SK-N-SH (cell line): ENCODE measurements at regions not wholly inside any gene's neighbourhood (a gene's known extent, or its start where the extent isn't known, plus 50 kb on each side); places are given as distances from the start of the nearest gene placed in this dataset.

Experiments
- CTCF ChIA-PET: fragments of 300-600, 350-600 bp; formaldehyde crosslinking; extraction: SDS; loops from one replicate; lab custom pipeline; 2021; lab: Yijun Ruan, JAX
- POLR2A ChIA-PET: fragments of 350-600 bp; sonication (Branson Sonifier 250); formaldehyde crosslinking; extraction: SDS; loops from one replicate; lab custom pipeline; 2020; ENCODE audit warnings: antibody characterized with exemption, inconsistent platforms; lab: Yijun Ruan, JAX
- DNase-seq: peaks from one replicate; pipeline ENCODE4 v3.0.0; 2012
- H2AFZ ChIP-seq: fragments of 200-600 bp; sonication (generic); 2 replicates; pipeline ENCODE4 v1.8.1; 2016; ENCODE audit warnings: antibody characterized with exemption, mild to moderate bottlenecking, low read depth
- H3F3A ChIP-seq: fragments of 200-600 bp; sonication (generic); replicated peaks from 2 replicates; pipeline ENCODE3; 2016; ENCODE audit warnings: antibody characterized with exemption, mild to moderate bottlenecking; ENCODE audit not compliant: insufficient read depth
- H3K27ac ChIP-seq, 2 experiments: fragments of 200-500 bp in 1 of 2; fragments of 200-600 bp in 1 of 2; sonication (Bioruptor generic) in 1 of 2; sonication (generic), shearing (Covaris generic) in 1 of 2; 2 replicates each; pipeline versions ENCODE4 v1.5.1 to v1.6.1; 2014 to 2016; ENCODE audit warnings: low read depth in 2 of 2, inconsistent platforms in 1 of 2, low read length in 1 of 2, mild to moderate bottlenecking in 1 of 2, mixed read lengths in 1 of 2
- H3K27me3 ChIP-seq: fragments of 200-600 bp; sonication (generic), shearing (Covaris generic); 2 replicates; pipeline ENCODE4 v1.6.1; 2016; ENCODE audit warnings: mixed run types; ENCODE audit not compliant: insufficient read depth
- H3K36me3 ChIP-seq, 2 experiments: fragments of 200-500 bp in 1 of 2; fragments of 200-600 bp in 1 of 2; sonication (Bioruptor generic) in 1 of 2; sonication (generic) in 1 of 2; replicated peaks in 1 of 2; 2 replicates each; pipeline versions ENCODE3 to v1.5.1; 2014 to 2016; ENCODE audit warnings: low read length in 1 of 2, mild to moderate bottlenecking in 1 of 2; ENCODE audit not compliant: insufficient read depth in 2 of 2, control insufficient read depth in 1 of 2
- H3K4me1 ChIP-seq, 2 experiments: fragments of 200-500 bp in 1 of 2; fragments of 200-600 bp in 1 of 2; sonication (Bioruptor generic) in 1 of 2; sonication (generic), shearing (Covaris generic) in 1 of 2; 2 replicates each; pipeline versions ENCODE4 v1.5.1 to v1.6.1; 2014 to 2016; ENCODE audit warnings: low read depth in 1 of 2, low read length in 1 of 2, mixed run types in 1 of 2; ENCODE audit not compliant: insufficient read depth in 2 of 2, control insufficient read depth in 1 of 2
- H3K4me2 ChIP-seq: fragments of 200-600 bp; sonication (generic), shearing (Covaris generic); 2 replicates; pipeline ENCODE4 v1.6.1; 2017; ENCODE audit warnings: mixed run types
- H3K4me3 ChIP-seq, 2 experiments: fragments of 200-500 bp in 1 of 2; fragments of 200-600 bp in 1 of 2; sonication (Bioruptor generic) in 1 of 2; sonication (generic), shearing (Covaris generic) in 1 of 2; 2 replicates each; pipeline versions ENCODE4 v1.5.1 to v1.8.1; 2014 to 2016; ENCODE audit warnings: low read depth in 2 of 2, inconsistent platforms in 1 of 2, low read length in 1 of 2, mild to moderate bottlenecking in 1 of 2, mixed read lengths in 1 of 2, moderate library complexity in 1 of 2
- H3K79me2 ChIP-seq: fragments of 200-600 bp; sonication (generic); 2 replicates; pipeline ENCODE4 v1.8.1; 2017; ENCODE audit warnings: mild to moderate bottlenecking; ENCODE audit not compliant: insufficient read depth
- H3K9ac ChIP-seq: fragments of 200-600 bp; sonication (generic); 2 replicates; pipeline ENCODE4 v1.6.1; 2017; ENCODE audit warnings: mixed run types
- H3K9me2 ChIP-seq: fragments of 200-600 bp; sonication (generic); 2 replicates; pipeline ENCODE4 v1.6.1; 2017; ENCODE audit warnings: mixed run types
- H3K9me3 ChIP-seq: fragments of 200-600 bp; sonication (generic); 2 replicates; pipeline ENCODE4 v1.6.1; 2017; ENCODE audit warnings: mixed run types, mild to moderate bottlenecking, moderate library complexity
- H4K20me1 ChIP-seq: fragments of 200-600 bp; sonication (generic); 2 replicates; pipeline ENCODE4 v1.6.1; 2017; ENCODE audit warnings: mild to moderate bottlenecking, mixed run types; ENCODE audit not compliant: insufficient read depth
- CTCF ChIP-seq: fragments of 200-600 bp; sonication (generic); IDR thresholded peaks from 2 replicates; pipeline ENCODE4 v1.6.1; 2017; ENCODE audit warnings: antibody characterized with exemption, mild to moderate bottlenecking, moderate library complexity
- EP300 ChIP-seq, 2 experiments: IDR thresholded peaks; 2 replicates each; pipeline versions ENCODE4 v1.4.0 to v1.6.1; 2012; ENCODE audit warnings: borderline replicate concordance in 1 of 2, low read depth in 1 of 2, low read length in 1 of 2
- EZH2phosphoT487 ChIP-seq: fragments of 200-600 bp; sonication (generic); IDR thresholded peaks from 2 replicates; pipeline ENCODE4 v1.6.1; 2017; ENCODE audit warnings: low read depth, mixed run types, mild to moderate bottlenecking, antibody characterized with exemption, moderate library complexity, borderline replicate concordance
- FOSL2 ChIP-seq: IDR thresholded peaks from 2 replicates; pipeline ENCODE4 v1.4.0; 2012; ENCODE audit warnings: low read depth, mild to moderate bottlenecking, moderate library complexity, borderline replicate concordance
- FOXJ3 ChIP-seq: sonication (generic); formaldehyde crosslinking; IDR thresholded peaks from 2 replicates; pipeline ENCODE4 v1.5.1; 2020; ENCODE audit warnings: mild to moderate bottlenecking, missing genetic modification reagents
- MAX ChIP-seq: IDR thresholded peaks from 2 replicates; pipeline ENCODE4 v1.4.0; 2012; ENCODE audit warnings: low read depth
- MEF2A ChIP-seq: IDR thresholded peaks from 2 replicates; pipeline ENCODE4 v1.4.0; 2012; ENCODE audit warnings: low read depth, borderline replicate concordance
- MXI1 ChIP-seq: IDR thresholded peaks from 2 replicates; pipeline ENCODE4 v1.6.1; 2012; ENCODE audit warnings: mild to moderate bottlenecking, low read depth, low read length, improper control_type of control experiment
- NFIC ChIP-seq: IDR thresholded peaks from 2 replicates; pipeline ENCODE4 v1.4.0; 2012; ENCODE audit warnings: borderline replicate concordance
- PBX3 ChIP-seq: IDR thresholded peaks from 2 replicates; pipeline ENCODE4; 2012
- POLR2AphosphoS5 ChIP-seq: IDR thresholded peaks from 2 replicates; pipeline ENCODE4 v1.6.1; 2012; ENCODE audit warnings: low read depth, low read length
- RAD21 ChIP-seq: IDR thresholded peaks from 2 replicates; pipeline ENCODE4 v1.6.1; 2012; ENCODE audit warnings: mild to moderate bottlenecking, low read length
- REST ChIP-seq: IDR thresholded peaks from 2 replicates; pipeline ENCODE4 v1.6.1; 2012; ENCODE audit warnings: mild to moderate bottlenecking, low read depth, low read length, moderate library complexity
- RFX5 ChIP-seq: IDR thresholded peaks from 2 replicates; pipeline ENCODE4 v1.6.1; 2012; ENCODE audit warnings: mild to moderate bottlenecking, improper control_type of control experiment, low read length
- RXRA ChIP-seq: IDR thresholded peaks from 2 replicates; pipeline ENCODE4 v1.4.0; 2012; ENCODE audit warnings: low read depth, mild to moderate bottlenecking, borderline replicate concordance
- TAF1 ChIP-seq: IDR thresholded peaks from 2 replicates; pipeline ENCODE4 v1.6.1; 2012; ENCODE audit warnings: low read depth, mild to moderate bottlenecking, low read length, moderate library complexity, borderline replicate concordance
- TCF12 ChIP-seq: IDR thresholded peaks from 2 replicates; pipeline ENCODE4 v1.4.0; 2012
- USF1 ChIP-seq: IDR thresholded peaks from 2 replicates; pipeline ENCODE4 v1.4.0; 2012; ENCODE audit warnings: low read depth, borderline replicate concordance
- ZBTB33 ChIP-seq: IDR thresholded peaks from 2 replicates; pipeline ENCODE4 v1.4.0; 2012; ENCODE audit warnings: low read depth, borderline replicate concordance
- WGBS: methylation state at CpG from one replicate; pipeline ENCODE4 v1.1.6; 2017; ENCODE audit warnings: low lambda C conversion rate; 5-methylcytosine and 5-hydroxymethylcytosine counted together

GRCh38 chr14:22218728-22219127, 370.3 kb downstream of the DAD1 start:
- no peaks in the 10 kb centered on the region for H3K9me2 ChIP-seq
- CTCF ChIA-PET: interaction anchor here (0.6 to 0.7 kb wide), 2 partner anchors 36 to 292 kb away, joined by 3 to 4 read pairs; no protein-coding TSS in a partner anchor
- no peaks in the 10 kb centered on the region for H3K4me1 ChIP-seq
- H3F3A ChIP-seq: no peaks in the 10 kb centered on the region
- no peak for DNase-seq
- H3K27ac ChIP-seq: no peak overlapping the region
- H3K79me2 ChIP-seq: no peaks in the 10 kb centered on the region
- no peak overlapping the region for H2AFZ ChIP-seq
- H4K20me1 ChIP-seq: no peaks in the 10 kb centered on the region
- H3K4me3 ChIP-seq: no peak overlapping the region
- POLR2A ChIA-PET: no interaction called here
- 24% methylated on average over 3 of the region's 3 CpGs for WGBS
- H3K4me2 ChIP-seq: no peak overlapping the region
- no peaks in the 10 kb centered on the region for H3K9me3 ChIP-seq
- no peak for TF ChIP-seq ZBTB33
- no peak for TF ChIP-seq MXI1
- no peak for TF ChIP-seq EZH2phosphoT487
- TF ChIP-seq, all 33 proteins: peak for 0
- H3K9ac ChIP-seq: no peak overlapping the region
- no peaks in the 10 kb centered on the region for H3K36me3 ChIP-seq
- H3K27me3 ChIP-seq: no peaks in the 10 kb centered on the region

- ChIA-PET CTCF (no interaction called here), POLR2A (no interaction called here)
- no peak overlapping the region for H3K27ac ChIP-seq
- no peaks in the 10 kb centered on the region for H3K9me3 ChIP-seq
- H3K27me3 ChIP-seq: no peaks in the 10 kb centered on the region
- H3K4me2 ChIP-seq: no peak overlapping the region
- DNase-seq: no peak
- H3K9me2 ChIP-seq: no peaks in the 10 kb centered on the region
- no peaks in the 10 kb centered on the region for H3K36me3 ChIP-seq
- no peak overlapping the region for H2AFZ ChIP-seq
- no peaks in the 10 kb centered on the region for H3K4me1 ChIP-seq
- no peaks in the 10 kb centered on the region for H4K20me1 ChIP-seq
- H3K4me3 ChIP-seq: no peak overlapping the region
- WGBS: 0% methylated on average over 3 of the region's 3 CpGs
- no peak overlapping the region for H3K9ac ChIP-seq
- H3F3A ChIP-seq: no peaks in the 10 kb centered on the region
- H3K79me2 ChIP-seq: no peaks in the 10 kb centered on the region
- no peak for TF ChIP-seq NFIC
- no peak for TF ChIP-seq FOXJ3 (CRISPR knock-in tag)
- TF ChIP-seq MAX: no peak
- TF ChIP-seq REST: no peak
- TF ChIP-seq FOSL2: no peak
- TF ChIP-seq TCF12: no peak
- no peak for TF ChIP-seq MEF2A
- TF ChIP-seq RXRA: no peak
- no peak for TF ChIP-seq EP300 (IDR thresholded peaks at IDR 0.05; ENCODE audit: borderline replicate concordance in 1 of 2, low read depth in 1 of 2, low read length in 1 of 2)
- TF ChIP-seq CTCF: no peak
- no peak for TF ChIP-seq PBX3
- TF ChIP-seq EZH2phosphoT487: no peak
- no peak for TF ChIP-seq RFX5
- no peak for TF ChIP-seq RAD21
- TF ChIP-seq USF1: no peak
- no peak for TF ChIP-seq TAF1
- no peak for TF ChIP-seq POLR2AphosphoS5
These were observed 375.9 kb downstream of the DAD1 start for GRCh38 chr14:22213120-22213519.
